IPS DF 6.9 (cell line): ENCODE measurements at regions not wholly inside any gene's neighbourhood (a gene's known extent, or its start where the extent isn't known, plus 50 kb on each side); places are given as distances from the start of the nearest gene placed in this dataset.

Experiments used
- DNase-seq: peaks from one replicate; pipeline ENCODE4 v3.0.0-alpha.2; 2013; ENCODE audit warnings: low read depth, low spot score
- H3K27ac ChIP-seq: one replicate; pipeline ENCODE4 v1.5.1; 2013; ENCODE audit warnings: low read length, control low read depth
- H3K27me3 ChIP-seq: 2 replicates; pipeline ENCODE4 v1.6.1; 2013; ENCODE audit warnings: mild to moderate bottlenecking, low read length; ENCODE audit not compliant: control insufficient read depth, insufficient read depth
- H3K36me3 ChIP-seq: 2 replicates; pipeline ENCODE4 v1.6.1; 2013; ENCODE audit warnings: low read length; ENCODE audit not compliant: control insufficient read depth, insufficient read depth
- H3K4me1 ChIP-seq: 2 replicates; pipeline ENCODE4 v1.6.1; 2013; ENCODE audit warnings: low read length; ENCODE audit not compliant: control insufficient read depth, insufficient read depth
- H3K4me3 ChIP-seq: 2 replicates; pipeline ENCODE4 v1.5.1; 2013; ENCODE audit warnings: mild to moderate bottlenecking, low read length
- H3K9me3 ChIP-seq: 2 replicates; pipeline ENCODE4 v1.6.1; 2013; ENCODE audit warnings: low read length, inconsistent platforms; ENCODE audit not compliant: control insufficient read depth, insufficient read depth
- WGBS: extraction: QIAGEN DNeasy Blood & Tissue Kit; methylation state at CpG from one replicate; pipeline ENCODE4 v1.1.7; 2013; ENCODE audit warnings: mixed read lengths, missing lambda C conversion rate; ENCODE audit not compliant: insufficient read length, insufficient coverage; 5-methylcytosine and 5-hydroxymethylcytosine counted together

DNA sequence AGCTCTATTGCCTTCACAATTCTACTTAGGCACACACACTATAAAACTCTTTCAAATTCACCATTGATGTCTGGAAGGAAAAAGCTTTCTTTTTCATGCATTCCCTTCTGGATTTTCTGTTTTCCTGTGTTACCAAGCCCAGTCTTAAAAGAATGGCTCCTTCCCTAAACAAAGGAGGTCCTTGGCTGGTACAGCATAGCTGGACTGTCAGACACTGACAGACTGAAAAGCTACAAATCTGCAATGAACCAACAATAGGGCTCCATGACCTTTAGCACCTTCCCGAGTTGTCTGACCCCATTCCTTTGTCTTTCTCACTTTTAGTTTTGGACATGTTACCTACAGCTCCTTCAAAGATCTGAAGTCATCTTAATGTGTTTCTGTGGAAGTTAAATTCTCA lies 382.5 kb downstream of the TMEM161B start:
- no peak overlapping the region for H3K4me3 ChIP-seq
- H3K36me3 ChIP-seq, result no peaks in the 10 kb centered on the region
- no peak overlapping the region for H3K27ac ChIP-seq
- no peaks in the 10 kb centered on the region for H3K4me1 ChIP-seq
- no CpG with 5 or more reads among the region's 1 CpG for WGBS
- H3K9me3 ChIP-seq, result no peaks in the 10 kb centered on the region
- no peaks in the 10 kb centered on the region for H3K27me3 ChIP-seq
- no peak for DNase-seq

GRCh38 chr5:87885758-87886157 lies 382.9 kb downstream of the TMEM161B start:
- no CpG with 5 or more reads among the region's 1 CpG for WGBS
- Histone ChIP-seq H3K27me3 (no peaks in the 10 kb centered on the region), H3K4me1 (no peaks in the 10 kb centered on the region), H3K4me3 (no peak overlapping the region), H3K27ac (no peak overlapping the region), H3K36me3 (no peaks in the 10 kb centered on the region), H3K9me3 (no peaks in the 10 kb centered on the region)
- DNase-seq, result no peak

DNA sequence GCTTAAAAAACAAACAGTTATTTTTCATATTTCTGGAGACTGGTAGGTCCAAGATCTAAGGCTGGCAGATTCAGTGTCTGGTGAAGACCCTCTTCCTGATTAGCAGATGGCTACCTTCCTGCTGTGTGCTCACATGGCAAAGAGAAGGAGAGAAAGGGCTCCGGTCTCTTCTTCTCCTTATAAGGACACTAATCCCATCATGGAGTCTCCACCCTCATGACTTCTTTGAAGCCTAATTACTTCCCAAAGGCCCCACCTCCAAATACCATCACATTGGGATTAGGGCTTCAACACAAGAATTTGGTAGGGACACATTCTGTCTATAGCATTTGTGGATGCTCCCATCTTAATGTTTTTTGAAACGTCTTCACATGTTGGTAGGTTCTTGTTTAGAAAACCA lies 391.1 kb downstream of the TMEM161B start:
- H3K9me3 ChIP-seq, result no peaks in the 10 kb centered on the region
- peaks cover 4% of the 10 kb centered on the region for H3K4me1 ChIP-seq
- DNase-seq, result no peak
- H3K36me3 ChIP-seq, result no peaks in the 10 kb centered on the region
- no CpG with 5 or more reads among the region's 2 CpGs for WGBS
- H3K27me3 ChIP-seq, result no peaks in the 10 kb centered on the region
- H3K4me3 ChIP-seq, result no peak overlapping the region
- no peak overlapping the region for H3K27ac ChIP-seq

- no peak overlapping the region for H3K4me3 ChIP-seq
- no peak overlapping the region for H3K27ac ChIP-seq
- H3K4me1 ChIP-seq, result peaks cover 4% of the 10 kb centered on the region
- H3K27me3 ChIP-seq, result no peaks in the 10 kb centered on the region
- no peaks in the 10 kb centered on the region for H3K9me3 ChIP-seq
- DNase-seq, result no peak
- no peaks in the 10 kb centered on the region for H3K36me3 ChIP-seq
- WGBS, result no CpG with 5 or more reads among the region's 1 CpG
Measured at GRCh38 chr5:87877023-87877422, 391.6 kb downstream of the TMEM161B start.

- no peaks in the 10 kb centered on the region for H3K36me3 ChIP-seq
- peaks cover 4% of the 10 kb centered on the region for H3K4me1 ChIP-seq
- no peaks in the 10 kb centered on the region for H3K9me3 ChIP-seq
- H3K27me3 ChIP-seq, result no peaks in the 10 kb centered on the region
- H3K4me3 ChIP-seq, result no peak overlapping the region
- no CpG with 5 or more reads among the region's 2 CpGs for WGBS
- DNase-seq, result no peak
- H3K27ac ChIP-seq, result no peak overlapping the region
Measured at GRCh38 chr5:87876616-87877015, 392.0 kb downstream of the TMEM161B start.

DNA sequence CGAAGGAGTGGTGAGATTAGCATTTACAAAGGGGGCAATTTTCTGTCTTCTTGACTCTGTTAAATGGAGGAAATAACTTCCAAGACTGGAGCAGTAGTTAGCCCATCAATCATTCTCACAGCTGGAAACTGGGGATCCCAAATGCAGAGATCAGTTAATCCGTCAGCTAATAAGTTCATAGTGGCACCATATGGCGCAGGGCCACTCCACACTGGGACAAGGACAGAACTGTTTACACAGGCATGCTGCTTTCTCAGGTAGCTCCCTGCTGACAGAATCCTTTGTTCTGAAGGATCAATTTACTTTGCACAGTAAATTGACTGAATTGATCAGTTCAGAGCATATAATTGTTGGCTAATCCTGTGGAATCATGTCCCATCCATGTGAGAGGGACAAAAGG lies 395.7 kb downstream of the TMEM161B start:
- no CpG with 5 or more reads among the region's 3 CpGs for WGBS
- Histone ChIP-seq H3K36me3 (no peaks in the 10 kb centered on the region), H3K27me3 (no peaks in the 10 kb centered on the region), H3K9me3 (no peaks in the 10 kb centered on the region), H3K4me3 (no peak overlapping the region), H3K27ac (no peak overlapping the region), H3K4me1 (peaks cover 4% of the 10 kb centered on the region)
- DNase-seq, result no peak

DNA sequence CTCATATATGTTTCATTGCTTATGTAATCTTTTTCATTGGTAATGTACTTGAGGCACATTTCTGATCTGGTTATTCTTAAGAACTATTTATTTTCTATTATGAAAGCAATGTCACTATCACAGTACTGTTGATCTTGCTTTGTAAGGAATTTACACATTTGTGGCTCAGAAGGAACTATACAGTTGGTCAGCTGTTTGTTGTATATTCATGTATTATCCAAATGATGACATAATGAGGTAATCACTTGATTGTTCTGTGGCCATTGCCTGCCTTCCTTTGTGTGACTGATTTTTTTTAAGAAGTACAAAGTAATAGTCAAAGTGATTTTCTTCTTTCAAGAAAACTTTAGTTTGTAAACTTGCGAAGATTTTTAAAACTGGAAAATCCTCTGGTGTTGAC lies 399.9 kb downstream of the TMEM161B start:
- Histone ChIP-seq H3K4me1 (peaks cover 4% of the 10 kb centered on the region), H3K27ac (no peak overlapping the region), H3K36me3 (no peaks in the 10 kb centered on the region), H3K4me3 (no peak overlapping the region), H3K9me3 (no peaks in the 10 kb centered on the region), H3K27me3 (no peaks in the 10 kb centered on the region)
- WGBS, result no CpG with 5 or more reads among the region's 1 CpG
- no peak for DNase-seq

DNA sequence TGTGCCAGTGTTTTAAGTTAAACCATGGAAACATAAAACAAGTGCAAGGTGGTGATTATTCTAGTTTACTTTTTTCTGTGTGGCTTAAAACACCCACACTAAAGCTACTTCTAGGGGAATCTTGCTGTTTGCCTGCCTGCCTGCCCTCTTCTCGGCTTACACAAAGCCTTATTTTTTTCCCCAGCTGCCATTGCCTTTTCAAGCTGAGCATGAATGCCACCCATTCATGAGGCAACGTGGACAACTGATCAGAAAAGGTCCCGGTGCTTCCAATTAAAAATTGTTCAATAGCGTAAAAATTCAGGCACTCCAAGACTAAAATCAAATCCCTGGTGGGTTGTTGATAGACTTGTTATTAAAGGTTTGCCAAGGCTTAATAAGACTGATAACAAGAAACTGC lies 401.4 kb downstream of the TMEM161B start:
- Histone ChIP-seq H3K27me3 (no peaks in the 10 kb centered on the region), H3K9me3 (no peaks in the 10 kb centered on the region), H3K27ac (no peak overlapping the region), H3K4me3 (no peak overlapping the region), H3K36me3 (no peaks in the 10 kb centered on the region), H3K4me1 (no peaks in the 10 kb centered on the region)
- WGBS, result no CpG with 5 or more reads among the region's 4 CpGs
- no peak for DNase-seq

GRCh38 chr5:87853541-87853940 lies 415.1 kb downstream of the TMEM161B start:
- Histone ChIP-seq H3K36me3 (no peaks in the 10 kb centered on the region), H3K9me3 (no peaks in the 10 kb centered on the region), H3K27ac (no peak overlapping the region), H3K4me1 (no peaks in the 10 kb centered on the region), H3K4me3 (no peak overlapping the region), H3K27me3 (no peaks in the 10 kb centered on the region)
- WGBS, result no CpG with 5 or more reads among the region's 2 CpGs
- no peak for DNase-seq

DNA sequence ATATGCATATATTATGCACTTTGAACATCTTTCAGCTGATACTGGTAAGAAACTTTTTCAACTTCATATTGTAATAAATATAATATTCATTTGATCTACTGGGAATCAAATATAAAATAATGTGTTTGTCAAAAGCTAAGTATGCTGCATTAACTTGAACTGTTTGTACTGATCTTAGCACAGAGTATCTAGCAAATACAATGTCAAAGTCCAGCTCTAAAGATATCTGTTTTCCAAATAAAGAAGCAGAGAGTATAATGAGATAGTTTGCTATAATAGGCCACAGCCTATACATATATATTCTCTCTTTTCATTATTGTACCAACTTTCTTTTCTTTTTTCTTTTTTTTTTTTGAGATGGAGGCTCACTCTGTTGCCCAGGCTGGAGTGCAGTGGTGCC lies 417.0 kb downstream of the TMEM161B start:
- H3K27me3 ChIP-seq, result no peaks in the 10 kb centered on the region
- H3K4me1 ChIP-seq, result no peaks in the 10 kb centered on the region
- no peak for DNase-seq
- no peaks in the 10 kb centered on the region for H3K9me3 ChIP-seq
- H3K27ac ChIP-seq, result no peak overlapping the region
- H3K36me3 ChIP-seq, result no peaks in the 10 kb centered on the region
- H3K4me3 ChIP-seq, result no peak overlapping the region

DNA sequence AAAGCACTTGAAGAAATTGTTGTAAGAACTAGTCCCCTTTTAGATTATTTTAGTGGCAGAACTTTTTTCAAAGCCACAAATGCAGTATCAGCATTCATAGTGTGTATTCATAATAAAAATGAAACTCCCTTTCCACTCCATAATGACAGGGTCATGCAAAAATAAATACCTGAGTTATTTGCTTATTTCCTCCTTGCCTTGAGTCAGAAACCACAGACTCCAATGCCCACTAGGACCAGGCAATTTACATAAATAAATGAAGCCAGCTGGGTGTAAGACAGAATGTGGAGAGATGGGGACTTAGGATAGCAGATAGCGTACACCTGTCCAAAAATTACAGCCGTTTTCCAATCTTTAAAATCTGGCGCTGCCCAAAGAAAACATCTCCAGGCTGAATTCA lies 417.8 kb downstream of the TMEM161B start:
- H3K4me1 ChIP-seq, result no peaks in the 10 kb centered on the region
- no peak for DNase-seq
- no peaks in the 10 kb centered on the region for H3K36me3 ChIP-seq
- WGBS, result no CpG with 5 or more reads among the region's 3 CpGs
- H3K27ac ChIP-seq, result no peak overlapping the region
- no peaks in the 10 kb centered on the region for H3K27me3 ChIP-seq
- no peaks in the 10 kb centered on the region for H3K9me3 ChIP-seq
- H3K4me3 ChIP-seq, result no peak overlapping the region
